ENCODE measurements at regions not wholly inside any gene's neighbourhood (a gene's known extent, or its start where the extent isn't known, plus 50 kb on each side); places are given as distances from the start of the nearest gene placed in this dataset.

DNA sequence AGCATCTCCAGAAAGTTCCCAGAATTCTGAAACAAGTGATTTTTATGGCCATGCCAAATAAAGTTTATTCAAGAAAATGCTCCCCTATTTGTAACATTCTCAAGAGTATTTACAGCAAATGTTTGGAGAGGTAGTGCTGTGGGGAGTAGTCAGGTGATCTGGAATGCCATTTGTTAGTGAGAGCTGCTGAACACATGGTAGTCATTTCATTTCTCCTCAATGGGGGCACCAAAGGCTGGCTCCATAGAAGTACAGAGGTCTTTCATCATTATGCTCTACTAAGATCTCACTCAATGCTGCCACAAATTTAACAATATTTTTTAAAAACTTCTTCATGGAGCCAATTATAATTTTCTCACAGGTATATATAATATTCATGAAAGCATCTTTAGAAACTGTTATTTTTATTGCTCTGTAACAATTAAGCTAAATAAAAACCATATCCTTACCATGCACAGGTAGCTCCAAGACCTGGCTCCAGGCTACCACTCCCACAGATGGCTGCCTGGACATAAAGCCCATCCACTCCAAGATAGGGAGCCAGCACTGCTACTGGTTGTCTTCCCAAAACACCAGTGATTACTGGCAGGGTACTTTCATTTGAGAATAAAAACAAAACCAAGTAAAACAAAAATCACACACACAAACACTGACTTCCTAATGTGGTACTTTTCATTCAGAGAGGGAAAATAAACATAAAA, 200.8 kb downstream of the PLK2 start:
- ATAC-seq (no peak), DNase-seq (no peak)
- Histone ChIP-seq H3K27ac (peak overlapping the region in 2 of 4 donors; percentile 29 to 32), H3K36me3 (replicated peaks in 1 of 2; ENCODE audit: insufficient read depth in 1 of 2, low read depth in 2 of 2) (no peaks in the 10 kb centered on the region), H3K27me3 (no peaks in the 10 kb centered on the region), H3K4me1 (peaks cover 4% of the 10 kb centered on the region), H3K9me3 (no peaks in the 10 kb centered on the region), H3K4me3 (no peak overlapping the region)
- TF ChIP-seq POLR2A (IDR thresholded peaks at IDR 0.05), result no peak
- TF ChIP-seq, protein P1, sequence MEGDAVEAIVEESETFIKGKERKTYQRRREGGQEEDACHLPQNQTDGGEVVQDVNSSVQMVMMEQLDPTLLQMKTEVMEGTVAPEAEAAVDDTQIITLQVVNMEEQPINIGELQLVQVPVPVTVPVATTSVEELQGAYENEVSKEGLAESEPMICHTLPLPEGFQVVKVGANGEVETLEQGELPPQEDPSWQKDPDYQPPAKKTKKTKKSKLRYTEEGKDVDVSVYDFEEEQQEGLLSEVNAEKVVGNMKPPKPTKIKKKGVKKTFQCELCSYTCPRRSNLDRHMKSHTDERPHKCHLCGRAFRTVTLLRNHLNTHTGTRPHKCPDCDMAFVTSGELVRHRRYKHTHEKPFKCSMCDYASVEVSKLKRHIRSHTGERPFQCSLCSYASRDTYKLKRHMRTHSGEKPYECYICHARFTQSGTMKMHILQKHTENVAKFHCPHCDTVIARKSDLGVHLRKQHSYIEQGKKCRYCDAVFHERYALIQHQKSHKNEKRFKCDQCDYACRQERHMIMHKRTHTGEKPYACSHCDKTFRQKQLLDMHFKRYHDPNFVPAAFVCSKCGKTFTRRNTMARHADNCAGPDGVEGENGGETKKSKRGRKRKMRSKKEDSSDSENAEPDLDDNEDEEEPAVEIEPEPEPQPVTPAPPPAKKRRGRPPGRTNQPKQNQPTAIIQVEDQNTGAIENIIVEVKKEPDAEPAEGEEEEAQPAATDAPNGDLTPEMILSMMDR (IDR thresholded peaks at IDR 0.05), result no peak
- intact Hi-C loops (cut with DNase I), result no loop called here

DNA sequence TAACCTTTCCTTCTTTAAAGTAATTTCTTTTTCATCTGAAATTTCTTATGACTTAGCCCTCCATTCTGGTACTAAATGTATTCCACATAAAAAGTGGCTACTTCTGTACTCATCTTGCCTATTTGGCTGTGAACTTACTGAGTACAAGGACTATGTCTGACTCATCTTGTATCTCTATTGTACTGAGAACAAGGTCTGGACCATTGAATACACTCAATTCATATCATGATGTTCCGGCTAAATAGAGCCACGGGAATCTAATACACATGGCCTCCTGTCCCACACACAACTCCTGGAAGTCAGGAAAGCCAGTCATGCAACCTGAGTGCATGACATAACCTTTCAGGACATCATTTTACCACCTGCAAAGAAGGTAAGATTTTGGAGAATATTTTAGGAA, 203.9 kb downstream of the PLK2 start:
- H3K4me3 ChIP-seq, result no peak overlapping the region
- no peaks in the 10 kb centered on the region for H3K27me3 ChIP-seq
- TF ChIP-seq, protein P1 (IDR thresholded peaks at IDR 0.05), result no peak
- TF ChIP-seq POLR2A (IDR thresholded peaks at IDR 0.05), result no peak
- intact Hi-C loops (cut with DNase I), result no loop called here
- ATAC-seq (no peak), DNase-seq (no peak)
- peaks cover 4% of the 10 kb centered on the region for H3K4me1 ChIP-seq
- 67 to 70% methylated on average over 2 of the region's 2 CpGs for WGBS, 2 donors
- no peak overlapping the region for H3K27ac ChIP-seq
- no peaks in the 10 kb centered on the region for H3K9me3 ChIP-seq
- H3K36me3 ChIP-seq (replicated peaks in 1 of 2; ENCODE audit: insufficient read depth in 1 of 2, low read depth in 2 of 2), result no peaks in the 10 kb centered on the region

DNA sequence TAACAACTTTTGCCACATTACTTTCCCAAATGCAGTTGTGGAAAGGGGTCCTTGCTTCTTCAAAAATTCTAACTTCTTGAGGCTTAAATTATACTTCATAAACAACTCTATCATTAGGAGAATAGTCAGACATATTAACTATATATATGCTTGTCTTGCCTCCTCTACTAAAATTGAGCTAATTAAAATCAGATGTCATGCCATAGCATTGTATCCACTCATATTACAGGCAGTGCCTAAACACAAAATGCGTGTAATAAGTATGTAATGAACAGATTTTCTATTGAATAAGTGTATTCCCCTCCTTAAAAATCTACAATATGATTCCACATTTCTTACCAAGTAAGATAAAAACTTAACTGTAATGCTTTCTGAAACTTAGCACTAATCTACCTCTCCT, 204.5 kb downstream of the PLK2 start:
- no peak overlapping the region for H3K4me3 ChIP-seq
- 83 to 100% methylated on average over 1 of the region's 1 CpG for WGBS, 2 donors
- H3K36me3 ChIP-seq (replicated peaks in 1 of 2; ENCODE audit: insufficient read depth in 1 of 2, low read depth in 2 of 2), result no peaks in the 10 kb centered on the region
- ATAC-seq, result no peak
- peaks cover 4% of the 10 kb centered on the region for H3K4me1 ChIP-seq
- no peak for DNase-seq
- no peaks in the 10 kb centered on the region for H3K9me3 ChIP-seq
- TF ChIP-seq POLR2A (IDR thresholded peaks at IDR 0.05), result no peak
- TF ChIP-seq, protein P1 (IDR thresholded peaks at IDR 0.05), result no peak
- H3K27ac ChIP-seq, result no peak overlapping the region
- intact Hi-C loops (cut with DNase I), result no loop called here
- H3K27me3 ChIP-seq, result no peaks in the 10 kb centered on the region

DNA sequence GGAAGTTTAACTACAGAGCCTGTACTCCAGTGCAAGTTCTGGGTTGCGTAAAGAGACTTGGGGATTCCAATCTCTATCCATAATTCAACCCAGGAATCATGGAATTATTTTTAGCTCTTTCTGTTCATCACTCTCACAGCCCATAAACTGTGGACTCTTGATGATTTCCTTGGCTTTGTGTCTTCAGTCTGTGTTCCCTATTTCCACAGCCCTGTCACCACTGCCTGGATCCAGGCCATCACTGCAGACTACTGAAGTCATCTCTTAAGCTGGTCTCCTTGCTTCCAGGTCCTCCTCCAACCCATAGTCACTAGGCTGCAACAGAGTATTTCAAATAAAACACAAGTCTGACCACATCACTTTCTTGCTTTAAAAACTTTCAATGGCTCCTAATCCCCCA, 211.7 kb downstream of the PLK2 start:
- 93 to 94% methylated on average over 1 of the region's 1 CpG for WGBS, 2 donors
- no peak for DNase-seq
- intact Hi-C loops (cut with DNase I), result no loop called here

More for the DNA sequence above, 211.7 kb downstream of the PLK2 start:
- Histone ChIP-seq H3K27me3 (no peaks in the 10 kb centered on the region), H3K27ac (no peak overlapping the region), H3K9me3 (no peaks in the 10 kb centered on the region), H3K4me1 (no peaks in the 10 kb centered on the region), H3K36me3 (replicated peaks in 1 of 2; ENCODE audit: insufficient read depth in 1 of 2, low read depth in 2 of 2) (no peaks in the 10 kb centered on the region), H3K4me3 (no peak overlapping the region)
- ATAC-seq, result no peak
- TF ChIP-seq POLR2A (IDR thresholded peaks at IDR 0.05), result no peak
- TF ChIP-seq, protein P1 (IDR thresholded peaks at IDR 0.05), result no peak
